ENCODE measurements at regions not wholly inside any gene's neighbourhood (a gene's known extent, or its start where the extent isn't known, plus 50 kb on each side); places are given as distances from the start of the nearest gene placed in this dataset.
"Not testable (repeated sequence)": the region's sequence is repeated elsewhere in the genome, so short reads cannot be mapped to it uniquely, and the experiment has no call there.

DNA sequence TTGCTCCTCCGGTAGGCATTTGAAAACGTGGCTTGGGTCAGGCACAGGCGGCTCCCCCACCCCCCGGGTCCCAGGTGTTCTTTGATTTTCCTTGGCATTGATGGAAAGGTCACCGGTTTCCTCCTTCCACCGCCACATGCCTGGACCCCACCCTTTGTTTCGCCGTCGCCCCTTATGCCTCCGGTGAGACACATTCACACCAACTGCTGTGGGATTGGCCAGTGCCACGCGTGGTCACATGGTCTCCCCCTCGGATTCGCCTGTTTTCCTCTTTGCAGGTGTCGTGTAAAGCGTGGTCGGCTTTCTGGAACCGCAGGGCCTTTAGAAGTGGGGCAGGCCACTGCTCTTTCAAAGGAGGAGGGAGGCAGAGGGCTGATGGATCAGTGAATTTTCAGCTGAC is 101.2 kb upstream of the FOXD4L5 start:
- not testable (repeated sequence) for H3K4me3 Mint-ChIP-seq; H3K4me1 Mint-ChIP-seq (ENCODE audit: low read depth); H3K36me3 Mint-ChIP-seq (ENCODE audit: insufficient read depth); DNase-seq; ATAC-seq; H3K27me3 Mint-ChIP-seq (ENCODE audit: low read depth)
- peaks cover 19% of the 10 kb centered on the region for H3K9me3 Mint-ChIP-seq

DNA sequence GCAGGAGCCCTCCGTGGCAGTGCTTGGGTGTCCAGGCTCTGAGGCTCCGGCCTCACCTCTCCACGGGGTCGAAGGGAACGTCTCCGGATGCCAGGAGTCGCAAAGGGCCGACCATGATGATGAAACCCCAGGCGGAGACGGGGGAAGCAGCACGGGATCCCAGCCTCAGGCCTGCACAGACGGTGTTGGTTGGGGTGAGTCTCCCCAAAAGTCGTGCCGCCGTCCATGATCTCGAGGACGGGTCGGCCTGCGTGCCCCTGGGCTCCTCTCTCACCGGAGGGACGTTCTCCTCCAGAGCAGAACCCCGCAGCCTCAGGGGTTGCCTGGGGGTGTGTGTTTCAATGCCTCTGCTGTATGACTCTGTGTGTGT is 100.6 kb upstream of the FOXD4L5 start:
- not testable (repeated sequence) for DNase-seq; ATAC-seq; H3K4me1 Mint-ChIP-seq (ENCODE audit: low read depth); H3K4me3 Mint-ChIP-seq; H3K36me3 Mint-ChIP-seq (ENCODE audit: insufficient read depth); H3K27me3 Mint-ChIP-seq (ENCODE audit: low read depth)
- H3K9me3 Mint-ChIP-seq, result peaks cover 19% of the 10 kb centered on the region

DNA sequence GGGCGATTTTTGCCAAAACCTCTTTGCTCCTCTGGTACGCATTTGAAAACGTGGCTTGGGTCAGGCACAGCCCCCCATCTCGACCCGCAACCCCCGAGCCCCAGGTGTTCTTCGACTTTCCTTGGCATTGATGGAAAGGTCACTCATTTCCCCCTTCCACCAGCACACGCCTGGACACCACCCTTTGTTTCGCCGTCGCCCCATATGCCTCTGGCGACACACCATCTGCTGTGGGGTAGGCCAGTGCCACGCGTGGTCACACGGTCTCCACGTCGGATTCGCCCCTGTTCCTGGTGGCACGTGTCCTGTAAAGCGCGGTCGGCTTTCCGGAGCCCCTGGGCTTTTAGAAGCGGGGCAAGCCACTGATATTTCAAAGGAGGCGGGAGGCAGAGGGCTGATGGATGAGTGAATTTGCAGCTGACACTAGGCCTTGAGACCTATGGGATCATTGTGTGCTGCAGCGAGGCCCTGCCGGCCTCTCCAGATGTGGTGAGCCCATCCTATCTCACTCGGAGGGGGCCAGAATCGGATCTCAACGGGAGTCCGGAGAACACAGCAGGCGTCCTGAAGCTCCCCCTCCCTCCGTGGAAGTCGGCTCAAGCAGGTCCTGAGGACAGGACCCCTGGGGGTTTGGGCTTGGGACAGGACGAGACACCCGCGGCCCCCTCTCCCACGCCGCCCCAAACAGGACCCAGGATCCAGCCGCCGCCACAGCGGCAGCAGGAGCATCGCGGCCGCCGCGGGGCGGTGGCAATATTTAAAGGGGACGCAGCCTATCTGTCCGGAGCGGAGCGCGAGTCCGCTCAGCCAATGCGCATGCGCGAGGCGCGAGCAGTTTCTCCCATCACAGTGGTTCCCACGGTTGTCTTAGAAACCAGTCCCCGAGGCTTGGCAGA is 100.0 kb upstream of the FOXD4L5 start:
- H3K9me3 Mint-ChIP-seq, result peaks cover 19% of the 10 kb centered on the region
- not testable (repeated sequence) for H3K27me3 Mint-ChIP-seq (ENCODE audit: low read depth); H3K4me3 Mint-ChIP-seq; H3K4me1 Mint-ChIP-seq (ENCODE audit: low read depth); DNase-seq; ATAC-seq; H3K36me3 Mint-ChIP-seq (ENCODE audit: insufficient read depth)

DNA sequence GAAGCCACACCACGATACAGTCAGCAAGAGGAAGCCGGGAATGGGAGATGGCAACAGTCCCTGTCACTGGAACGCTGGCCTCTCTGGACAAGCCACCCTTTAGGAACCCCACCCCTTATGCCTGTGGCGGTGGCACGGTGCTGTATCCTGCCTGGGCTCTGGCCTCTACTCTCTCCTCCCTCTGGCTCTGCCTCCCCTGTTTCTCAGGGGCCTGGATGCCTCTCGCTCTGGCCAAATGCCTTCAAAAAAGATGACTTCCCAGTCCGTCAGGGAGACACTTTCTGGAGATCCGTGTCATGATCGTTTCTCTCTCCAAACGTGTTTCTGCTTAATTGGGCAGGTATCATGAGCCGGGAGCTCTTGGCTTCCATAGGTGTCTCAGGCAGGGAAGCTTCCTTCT is 99.1 kb upstream of the FOXD4L5 start:
- H3K9me3 Mint-ChIP-seq, result peaks cover 15% of the 10 kb centered on the region

DNA sequence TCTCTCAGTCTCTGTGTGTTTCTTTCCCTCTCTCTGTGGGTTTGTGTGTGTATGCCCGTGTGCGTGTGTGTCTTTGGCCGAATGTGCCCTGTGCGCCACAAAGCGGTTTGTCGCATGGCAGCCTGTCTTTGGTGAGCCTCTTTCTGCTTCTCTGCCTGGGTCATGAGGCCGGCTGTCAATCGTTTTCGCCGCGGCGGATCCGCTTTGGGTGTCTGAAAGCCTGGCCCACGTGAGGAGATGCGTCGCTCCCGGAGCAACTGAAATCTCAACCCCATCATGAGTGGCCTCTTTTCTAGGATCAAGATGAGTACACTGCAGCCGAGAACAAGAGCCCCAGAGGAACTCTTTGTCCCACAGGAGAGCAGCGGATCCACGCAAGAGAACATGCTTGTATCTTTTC is 98.6 kb upstream of the FOXD4L5 start:
- H3K36me3 Mint-ChIP-seq (ENCODE audit: insufficient read depth); ATAC-seq; H3K4me1 Mint-ChIP-seq (ENCODE audit: low read depth); H3K4me3 Mint-ChIP-seq; H3K27me3 Mint-ChIP-seq (ENCODE audit: low read depth); DNase-seq: not testable (repeated sequence)
- H3K9me3 Mint-ChIP-seq, result peaks cover 15% of the 10 kb centered on the region

More for the DNA sequence above, 99.1 kb upstream of the FOXD4L5 start:
- ATAC-seq; H3K4me3 Mint-ChIP-seq; H3K36me3 Mint-ChIP-seq (ENCODE audit: insufficient read depth); DNase-seq; H3K27me3 Mint-ChIP-seq (ENCODE audit: low read depth); H3K4me1 Mint-ChIP-seq (ENCODE audit: low read depth): not testable (repeated sequence)

DNA sequence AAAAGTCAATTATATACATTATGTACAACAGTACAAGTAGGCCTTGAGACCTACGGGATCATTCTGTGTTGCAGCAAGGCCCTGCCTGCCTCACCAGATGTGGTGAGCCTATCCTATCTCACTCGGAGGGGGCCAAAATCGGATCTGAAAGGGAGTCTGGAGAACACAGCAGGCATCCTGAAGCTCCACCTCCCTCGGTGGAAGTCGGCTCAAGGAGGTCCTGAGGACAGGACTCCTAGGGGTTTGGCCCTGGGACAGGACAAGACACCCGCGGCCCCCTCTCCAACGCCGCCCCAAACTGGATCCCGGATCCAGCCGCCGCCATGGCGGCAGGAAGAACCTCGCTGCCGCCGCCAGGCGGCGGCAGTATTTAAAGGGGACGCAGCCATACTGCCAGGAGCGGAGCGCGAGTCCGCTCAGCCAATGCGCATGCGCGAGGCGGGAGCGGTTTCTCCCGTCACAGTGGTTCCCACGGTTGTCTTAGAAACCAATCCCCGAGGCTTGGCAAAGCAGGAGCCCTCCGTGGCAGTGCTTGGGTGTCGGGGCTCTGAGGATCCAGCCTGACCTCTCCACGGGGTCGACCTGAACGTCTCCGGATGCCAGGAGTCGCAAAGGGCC is 97.8 kb upstream of the FOXD4L5 start:
- not testable (repeated sequence) for H3K4me1 Mint-ChIP-seq (ENCODE audit: low read depth); H3K4me3 Mint-ChIP-seq; DNase-seq; H3K36me3 Mint-ChIP-seq (ENCODE audit: insufficient read depth); ATAC-seq; H3K27me3 Mint-ChIP-seq (ENCODE audit: low read depth)
- peaks cover 15% of the 10 kb centered on the region for H3K9me3 Mint-ChIP-seq

Measured in activated T-cell treated with anti-CD3 and anti-CD28 coated beads, Interleukin-2, amount 50 U/mL, for 4 hours (primary cell).